ENCODE measurements at regions not wholly inside any gene's neighbourhood (a gene's known extent, or its start where the extent isn't known, plus 50 kb on each side); places are given as distances from the start of the nearest gene placed in this dataset.

GRCh38 chr13:23007426-23007825 is 173.4 kb upstream of the SGCG start:
- TF ChIP-seq, protein P1, sequence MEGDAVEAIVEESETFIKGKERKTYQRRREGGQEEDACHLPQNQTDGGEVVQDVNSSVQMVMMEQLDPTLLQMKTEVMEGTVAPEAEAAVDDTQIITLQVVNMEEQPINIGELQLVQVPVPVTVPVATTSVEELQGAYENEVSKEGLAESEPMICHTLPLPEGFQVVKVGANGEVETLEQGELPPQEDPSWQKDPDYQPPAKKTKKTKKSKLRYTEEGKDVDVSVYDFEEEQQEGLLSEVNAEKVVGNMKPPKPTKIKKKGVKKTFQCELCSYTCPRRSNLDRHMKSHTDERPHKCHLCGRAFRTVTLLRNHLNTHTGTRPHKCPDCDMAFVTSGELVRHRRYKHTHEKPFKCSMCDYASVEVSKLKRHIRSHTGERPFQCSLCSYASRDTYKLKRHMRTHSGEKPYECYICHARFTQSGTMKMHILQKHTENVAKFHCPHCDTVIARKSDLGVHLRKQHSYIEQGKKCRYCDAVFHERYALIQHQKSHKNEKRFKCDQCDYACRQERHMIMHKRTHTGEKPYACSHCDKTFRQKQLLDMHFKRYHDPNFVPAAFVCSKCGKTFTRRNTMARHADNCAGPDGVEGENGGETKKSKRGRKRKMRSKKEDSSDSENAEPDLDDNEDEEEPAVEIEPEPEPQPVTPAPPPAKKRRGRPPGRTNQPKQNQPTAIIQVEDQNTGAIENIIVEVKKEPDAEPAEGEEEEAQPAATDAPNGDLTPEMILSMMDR (IDR thresholded peaks at IDR 0.05) = no peak
- no peak for TF ChIP-seq POLR2A (IDR thresholded peaks at IDR 0.05)
